Left kidney (tissue), 1 donor: ENCODE measurements at regions not wholly inside any gene's neighbourhood (a gene's known extent, or its start where the extent isn't known, plus 50 kb on each side); places are given as distances from the start of the nearest gene placed in this dataset.
A peak's percentile ranks its signal among the peaks of the same experiment; 100 is the strongest.
"Not testable (repeated sequence)": the region's sequence is repeated elsewhere in the genome, so short reads cannot be mapped to it uniquely, and the experiment has no call there.

Experiments used
- DNase-seq: peaks from one replicate; pipeline ENCODE4 v3.0.0-alpha.2; 2013

DNA sequence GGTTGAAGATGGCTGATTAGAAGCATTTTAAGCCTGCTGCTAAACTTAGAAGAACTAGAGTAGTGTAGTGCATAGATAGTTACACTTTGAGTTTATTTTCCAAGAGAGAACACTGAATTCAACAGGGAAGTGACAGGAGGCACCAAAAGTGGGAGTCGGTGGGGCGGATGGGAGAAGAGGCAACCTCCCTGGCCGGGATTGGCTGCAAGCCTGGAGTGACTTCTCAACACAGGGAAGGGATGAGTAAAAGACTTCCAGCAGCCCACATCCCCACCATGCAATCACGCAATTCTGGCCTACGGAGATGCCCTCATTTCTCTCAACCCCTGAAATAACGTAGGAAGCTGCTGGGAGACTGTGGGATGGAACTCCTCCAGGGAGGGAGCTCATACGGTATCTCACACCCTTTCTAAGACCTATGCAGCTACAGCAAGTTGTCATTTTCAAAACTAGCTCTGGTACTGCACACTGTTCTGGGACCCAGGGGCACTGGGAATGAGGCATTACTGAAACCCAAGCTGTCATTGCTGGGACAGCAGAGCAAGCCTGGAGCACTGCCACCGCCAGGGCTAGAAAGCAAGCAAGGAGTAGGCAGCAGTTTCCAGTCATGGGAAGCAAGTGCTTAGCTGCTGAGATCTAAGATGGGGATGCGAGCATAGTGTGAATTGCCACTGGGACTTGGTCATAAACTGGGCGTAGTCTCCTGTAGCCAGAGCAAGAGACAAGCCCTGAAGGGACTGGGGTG is 331.6 kb upstream of the PTGER4 start:
- DNase-seq = no peak

DNA sequence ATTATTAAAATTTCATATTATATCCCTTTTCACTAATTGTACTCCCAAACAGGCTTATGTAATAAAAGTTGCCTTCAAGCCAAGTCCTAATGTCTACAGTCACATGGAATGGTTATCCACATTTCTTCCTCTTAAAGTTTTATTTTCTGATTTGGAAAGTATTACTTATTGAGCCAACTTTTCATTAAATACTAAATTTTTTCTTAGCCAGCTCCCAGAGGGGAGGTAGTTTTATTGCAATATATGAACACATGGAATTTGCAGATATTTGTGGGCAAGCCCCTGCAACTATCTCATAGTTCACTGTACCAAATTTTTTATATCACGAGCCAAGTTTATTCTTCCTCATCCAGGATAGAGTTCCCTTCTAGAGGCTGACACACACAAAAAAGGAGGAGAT is 332.8 kb upstream of the PTGER4 start:
- DNase-seq = no peak

DNA sequence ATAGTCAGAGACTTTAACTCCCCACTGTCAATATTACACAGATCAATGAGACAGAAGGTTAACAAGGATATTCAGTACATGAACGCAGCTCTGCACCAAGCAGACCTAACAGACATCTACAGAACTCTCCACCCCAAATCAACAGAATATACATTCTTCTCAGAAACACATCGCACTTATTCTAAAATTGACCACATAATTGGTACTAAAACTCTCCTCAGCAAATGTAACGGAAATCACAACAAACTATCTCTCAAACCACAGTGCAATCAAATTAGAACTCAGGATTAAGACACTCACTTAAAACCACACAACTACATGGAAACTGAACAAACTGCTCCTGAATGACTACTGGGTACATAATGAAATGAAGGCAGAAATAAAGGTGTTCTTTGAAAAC is 341.3 kb upstream of the PTGER4 start:
- not testable (repeated sequence) for DNase-seq

DNA sequence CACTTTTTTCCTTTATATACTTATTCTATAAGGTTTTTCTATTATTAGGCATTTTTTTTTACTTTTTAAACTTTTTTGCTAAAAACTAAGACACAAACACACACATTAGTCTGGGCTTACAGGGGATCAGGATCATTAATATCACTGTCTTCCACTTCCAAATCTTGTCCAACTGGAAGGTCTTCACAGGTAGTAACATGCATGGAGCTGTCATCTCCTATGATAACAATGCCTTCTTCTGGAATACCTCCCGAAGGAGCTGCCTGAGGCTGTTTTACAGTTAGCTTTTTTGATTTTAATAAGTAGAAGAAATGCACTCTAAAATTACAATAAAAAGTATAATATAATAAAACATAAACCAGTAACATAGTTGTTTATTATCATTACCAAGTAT is 345.5 kb upstream of the PTGER4 start:
- DNase-seq = no peak

DNA sequence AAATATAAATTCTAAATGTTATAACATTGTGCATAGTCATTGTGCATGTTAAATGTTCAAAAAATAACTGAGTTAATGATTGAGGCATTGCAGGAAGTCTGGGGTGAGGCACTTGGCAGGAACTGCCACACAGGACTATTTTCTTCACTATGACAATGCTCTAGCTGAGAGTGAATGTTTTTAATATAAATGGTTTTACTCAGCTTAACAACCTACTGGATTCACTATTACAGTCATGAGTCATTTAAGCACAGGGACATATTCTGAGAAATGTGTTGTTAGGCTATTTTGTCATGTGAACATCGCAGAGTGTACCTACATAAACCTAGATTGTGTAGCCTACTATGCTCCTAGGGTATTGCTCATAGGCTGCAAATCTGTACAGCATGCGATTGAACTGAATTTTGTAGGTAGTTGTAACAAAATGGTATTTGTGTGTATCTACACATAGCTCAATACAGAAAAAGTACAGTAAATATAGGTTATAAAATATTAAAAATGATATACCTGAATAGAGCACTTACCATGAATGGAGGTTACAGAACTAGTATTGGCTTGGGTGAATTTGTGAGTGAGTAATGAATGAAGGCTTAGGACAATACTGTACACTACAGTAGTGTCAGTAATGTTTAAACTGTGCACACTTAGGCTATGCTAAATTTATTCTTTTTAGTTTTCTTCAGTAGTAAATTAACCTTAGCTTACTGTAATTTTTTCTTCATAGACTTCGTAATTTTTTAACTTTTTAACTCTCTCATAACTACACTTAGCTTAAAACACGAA is 346.1 kb upstream of the PTGER4 start:
- no peak for DNase-seq

DNA sequence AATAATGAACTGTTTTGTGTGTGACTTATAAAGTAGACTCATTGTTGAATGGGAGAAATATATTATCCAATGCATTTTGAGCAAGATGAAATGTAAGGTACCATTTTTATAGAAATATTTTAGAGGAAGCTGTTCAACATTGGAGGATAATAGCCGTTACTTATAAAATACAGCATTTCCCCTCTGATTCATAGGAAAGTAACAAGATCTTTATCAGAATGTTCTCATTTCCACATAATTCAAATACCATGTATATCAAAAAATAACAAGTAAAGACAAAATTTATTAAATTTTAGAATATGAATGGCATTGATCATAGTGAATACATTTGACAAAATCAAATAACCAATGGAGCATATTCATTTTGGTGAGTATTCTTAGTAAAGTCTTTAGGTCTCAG is 346.7 kb upstream of the PTGER4 start:
- DNase-seq = no peak

DNA sequence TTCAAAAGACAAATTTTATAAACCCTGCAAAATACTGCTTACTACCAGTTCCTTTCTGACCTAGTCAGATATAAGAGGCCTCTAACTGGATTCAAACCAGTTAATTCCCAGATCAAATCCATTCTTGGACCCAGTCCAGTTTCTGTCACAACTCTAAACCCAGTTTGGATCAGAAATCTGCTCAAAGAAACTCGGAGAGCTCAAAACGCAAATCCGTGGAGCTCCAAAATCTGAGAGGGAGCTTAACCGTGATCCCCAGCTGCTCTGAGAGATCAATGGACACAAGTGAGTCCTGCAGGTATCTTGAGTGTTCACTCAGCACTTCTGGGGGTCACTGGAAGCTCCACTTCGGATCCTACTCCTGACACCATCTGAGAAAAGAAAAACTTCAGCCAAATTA is 348.1 kb upstream of the PTGER4 start:
- no peak for DNase-seq

DNA sequence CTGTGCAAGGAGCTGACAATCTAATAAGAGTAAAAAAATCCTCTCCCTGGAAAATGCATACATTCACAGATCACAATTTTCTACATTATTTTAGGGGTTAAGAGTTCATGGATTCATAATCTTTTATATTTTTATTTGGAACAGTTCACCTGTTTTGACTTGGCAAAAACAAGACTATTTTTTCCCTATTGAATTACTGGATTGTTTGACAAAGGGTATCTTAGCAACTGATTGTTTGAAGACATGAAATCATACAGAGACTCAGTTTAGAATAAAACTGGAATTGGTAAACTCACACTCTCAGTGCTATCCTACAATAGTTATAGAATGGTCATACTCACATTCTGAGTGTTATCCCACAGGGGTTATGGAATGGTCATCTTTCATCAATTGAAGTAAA is 358.2 kb upstream of the PTGER4 start:
- DNase-seq = no peak

DNA sequence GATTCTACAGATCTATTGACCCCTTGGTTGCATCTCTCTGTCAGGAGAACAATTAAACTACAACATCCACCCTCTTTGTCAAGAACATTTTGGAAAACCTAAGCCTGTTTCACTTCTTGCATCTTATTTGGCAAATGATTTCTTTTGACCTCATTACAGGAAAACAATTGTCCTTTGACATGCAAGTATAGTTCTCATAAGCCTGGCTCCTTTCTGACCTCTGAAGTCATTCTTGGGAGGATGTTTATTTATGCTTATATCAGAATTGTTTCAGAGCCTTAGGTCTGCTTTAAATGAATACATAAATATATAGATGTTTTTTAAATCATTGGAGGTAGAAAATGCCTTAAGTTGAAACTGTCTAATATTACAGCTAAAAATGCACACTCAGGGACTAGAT is 361.3 kb upstream of the PTGER4 start:
- DNase-seq = no peak

DNA sequence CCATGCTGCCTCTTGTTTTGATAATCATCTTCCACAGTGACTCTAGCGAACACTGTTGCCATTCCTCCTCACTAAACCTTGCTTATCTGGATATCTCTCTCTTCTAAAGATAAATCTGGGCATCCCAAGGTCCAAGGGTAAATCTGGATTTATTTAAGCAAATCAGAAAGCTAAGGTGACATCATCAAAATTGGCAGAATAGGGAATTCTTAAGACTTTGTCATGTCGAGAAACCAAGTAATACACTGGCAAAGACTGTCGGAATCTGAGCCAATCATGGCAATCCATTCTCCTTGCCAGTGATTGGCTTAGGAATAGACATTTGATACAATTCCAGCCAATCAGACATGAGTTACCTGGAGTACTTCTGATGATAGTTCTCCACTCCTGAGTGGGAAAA is 362.7 kb upstream of the PTGER4 start:
- no peak for DNase-seq

DNA sequence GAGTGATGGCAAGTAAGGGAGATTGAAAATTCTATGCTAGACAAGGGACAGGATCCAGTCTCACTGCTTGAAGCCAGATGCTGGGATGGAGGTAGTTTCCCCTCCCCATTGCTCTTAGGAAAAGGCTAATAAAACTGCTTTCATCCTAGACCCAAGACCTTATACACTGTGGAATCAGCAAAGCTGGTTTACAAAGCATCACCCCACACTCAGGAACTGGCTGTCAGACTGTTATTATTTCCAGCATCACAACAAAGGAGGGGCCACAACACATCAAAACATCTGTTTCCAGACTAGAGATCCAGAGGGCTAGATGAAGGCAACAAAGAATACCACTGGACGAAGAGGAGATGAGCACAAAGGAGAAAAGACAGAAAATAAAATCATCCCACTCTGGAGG is 364.6 kb upstream of the PTGER4 start:
- DNase-seq = no peak

DNA sequence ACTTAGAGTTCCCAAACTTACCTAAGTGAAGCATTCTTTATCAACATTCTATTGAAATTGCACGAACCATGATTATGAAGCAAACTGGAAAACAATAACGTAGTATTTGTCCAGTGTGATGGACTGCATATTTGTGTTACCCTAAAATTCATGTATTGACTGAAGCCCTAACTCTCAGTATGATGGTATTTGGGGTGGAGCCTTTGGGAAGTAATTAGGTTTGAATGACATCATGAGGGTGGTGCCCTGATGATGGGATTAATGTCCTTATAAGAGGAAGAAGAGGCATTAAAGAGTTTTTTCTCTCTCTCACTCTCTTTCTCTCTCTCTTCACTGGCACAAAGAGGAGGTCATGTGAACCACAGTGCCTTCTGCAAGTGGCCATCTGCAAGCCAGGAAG is 365.4 kb upstream of the PTGER4 start:
- DNase-seq = no peak

DNA sequence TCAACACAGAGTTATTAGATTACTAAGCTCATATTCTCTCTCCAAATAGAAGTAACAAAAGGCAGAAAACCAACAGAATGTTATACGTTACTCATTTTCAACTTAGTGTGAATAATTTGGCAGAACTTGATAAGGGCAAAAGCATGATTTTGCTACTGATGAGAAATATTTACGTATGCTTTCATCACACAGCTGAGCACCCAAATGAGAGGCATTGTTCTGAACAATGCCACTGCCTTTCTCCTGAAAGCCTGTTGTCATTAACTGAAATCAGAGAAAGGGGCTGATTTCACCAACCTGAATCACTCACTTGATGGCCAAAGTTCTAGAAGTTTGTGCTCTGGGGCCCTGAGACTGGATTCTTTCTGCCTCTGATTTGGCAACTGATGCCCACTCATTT is 367.5 kb upstream of the PTGER4 start:
- DNase-seq = no peak

DNA sequence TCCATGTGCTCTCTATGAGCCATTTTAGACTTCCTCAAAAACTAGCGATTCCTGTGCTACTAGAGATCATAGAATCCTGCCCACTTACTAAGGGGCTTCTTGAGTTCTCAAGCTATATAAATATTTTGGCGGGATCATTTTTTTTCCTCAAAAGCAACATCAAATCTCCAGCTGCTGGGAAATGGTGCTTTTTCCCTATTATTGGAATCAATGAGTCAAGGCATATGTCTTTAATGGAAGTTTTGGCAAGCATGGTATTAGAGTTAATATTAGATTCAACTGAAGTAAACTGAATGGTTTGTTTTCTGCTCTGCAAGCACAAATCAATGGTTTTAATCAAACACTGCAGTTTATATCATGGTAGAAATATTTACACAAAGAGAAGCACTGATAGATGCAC is 369.9 kb upstream of the PTGER4 start:
- no peak for DNase-seq

DNA sequence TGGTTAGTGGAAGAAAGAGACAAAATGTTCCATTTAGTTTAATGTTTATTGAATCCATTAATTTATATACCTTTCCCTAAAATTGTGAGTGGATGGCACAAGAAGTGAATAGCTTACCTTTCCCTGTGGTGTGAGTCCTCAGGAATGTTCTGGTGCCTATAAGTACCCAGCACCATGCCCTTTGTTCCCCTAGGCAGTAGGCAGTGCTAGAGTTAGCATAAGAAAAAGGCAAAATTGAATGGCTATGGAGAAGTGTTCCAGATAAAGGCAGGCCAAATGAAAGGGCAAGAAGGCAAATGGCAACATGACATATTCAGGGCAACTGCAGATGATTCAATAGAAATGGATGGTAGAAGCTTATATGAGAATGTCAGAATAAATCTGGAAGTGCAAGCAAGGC is 370.8 kb upstream of the PTGER4 start:
- DNase-seq = no peak

DNA sequence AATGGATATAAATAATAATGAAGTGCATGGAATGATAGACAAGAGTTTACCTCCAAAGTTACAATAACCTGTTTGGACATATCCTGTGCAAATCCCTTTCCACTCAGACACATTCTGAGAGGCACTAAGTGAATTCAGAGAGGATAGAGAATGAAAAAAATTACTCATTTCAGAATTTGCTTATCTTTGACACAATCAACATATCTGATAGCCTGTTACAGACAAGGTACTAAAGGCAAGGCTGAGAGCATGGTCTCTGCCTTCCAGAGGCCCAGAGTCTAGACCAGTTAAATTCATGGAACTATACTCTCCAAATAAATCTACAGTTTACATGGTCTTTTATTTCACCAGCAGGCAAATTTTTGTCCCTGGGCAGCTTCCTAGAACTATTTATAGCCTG is 371.8 kb upstream of the PTGER4 start:
- no peak for DNase-seq

DNA sequence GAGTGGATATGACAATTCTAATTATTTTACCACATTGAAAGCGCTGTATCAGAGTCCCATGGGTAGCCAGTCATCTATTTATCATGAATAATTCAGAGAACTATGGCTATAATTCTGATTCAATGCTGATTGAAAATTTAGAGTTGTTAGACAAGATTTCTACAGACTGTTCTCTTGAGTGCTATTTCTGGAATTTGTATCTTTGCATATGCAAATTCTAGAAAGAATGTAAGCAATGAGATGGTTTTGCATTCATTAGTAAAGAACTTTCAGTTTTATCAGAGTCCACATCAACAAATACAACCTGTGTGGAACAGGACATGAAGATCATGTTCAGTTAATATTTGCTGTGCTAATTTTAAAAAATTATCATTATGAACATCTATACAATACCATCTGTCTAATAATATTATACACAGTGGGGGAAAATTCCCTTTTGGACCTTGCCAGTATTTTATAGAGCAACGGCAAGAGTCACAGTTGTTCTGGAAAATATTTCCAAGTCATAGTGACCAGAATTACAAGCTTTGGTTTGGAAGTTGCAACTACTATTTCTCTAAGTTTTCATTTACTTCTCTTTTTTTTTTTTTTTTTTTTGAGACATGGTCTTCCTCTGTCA is 372.7 kb upstream of the PTGER4 start:
- DNase-seq = no peak

DNA sequence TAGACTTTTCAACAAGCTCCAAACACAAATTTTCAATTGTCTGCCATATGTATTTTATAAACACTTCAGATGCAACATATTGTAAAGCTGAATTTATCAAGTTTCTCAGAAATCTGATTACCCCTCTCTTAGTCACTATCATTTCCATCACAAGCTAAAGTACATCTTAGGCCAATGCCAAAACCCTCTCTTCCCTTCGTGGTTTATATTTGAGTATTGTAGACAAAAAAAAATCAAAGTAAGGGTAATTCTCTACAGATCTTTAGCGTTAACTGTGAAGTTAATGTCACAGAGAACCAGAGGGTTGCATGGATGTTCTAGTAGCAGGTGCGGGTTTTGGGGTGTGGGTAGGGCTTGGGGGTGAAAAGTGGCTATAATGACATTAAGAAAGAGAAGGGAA is 387.7 kb upstream of the PTGER4 start:
- no peak for DNase-seq

DNA sequence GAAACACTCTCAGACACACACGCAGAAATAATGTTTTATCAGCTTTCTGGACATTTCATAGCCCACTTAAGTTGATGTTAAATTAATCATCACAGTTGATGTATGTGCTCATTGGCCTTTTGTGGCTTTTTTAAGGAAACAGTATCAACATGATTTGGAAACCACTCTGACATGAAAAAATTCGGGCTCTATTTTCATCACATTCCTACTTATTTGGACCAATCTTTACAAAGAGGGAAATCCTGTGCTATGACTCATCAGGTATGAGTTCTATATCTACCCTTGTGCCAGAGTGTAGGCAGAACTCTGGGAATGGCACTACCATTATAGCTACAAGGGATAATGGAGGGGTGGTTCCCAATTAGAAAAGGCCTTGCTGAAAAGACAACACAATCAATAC is 388.4 kb upstream of the PTGER4 start:
- DNase-seq = no peak

DNA sequence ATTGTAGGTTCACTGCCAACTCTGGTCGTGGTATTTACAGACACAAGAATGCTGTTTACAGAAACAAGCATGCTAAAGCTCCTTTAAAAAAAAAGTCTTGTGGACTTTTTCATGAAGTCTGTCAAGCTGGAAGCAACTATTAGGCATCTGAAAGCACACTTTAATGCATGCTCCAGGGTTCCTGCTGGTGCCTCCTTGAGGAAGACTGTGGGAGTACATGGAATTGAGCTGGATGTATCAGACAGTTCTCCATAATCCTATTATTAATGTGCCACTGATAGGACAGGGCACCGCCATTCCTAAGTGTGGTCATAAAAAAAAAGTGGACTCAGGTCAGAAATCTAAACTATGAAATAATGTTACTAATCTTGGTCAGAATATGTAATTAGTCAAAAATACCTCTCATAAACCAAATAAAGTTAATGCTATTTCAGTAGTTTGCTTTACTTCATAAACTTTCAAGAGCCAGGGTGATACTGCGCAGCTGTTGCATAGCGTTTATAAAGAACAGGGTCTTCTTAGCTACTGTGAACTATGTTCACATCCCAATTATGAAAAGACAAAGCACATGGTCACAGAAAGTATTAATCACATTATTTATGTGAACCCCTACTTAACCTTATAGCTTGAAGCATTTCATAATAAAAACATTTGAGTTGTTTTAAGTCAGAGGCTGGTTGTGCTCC is 390.8 kb upstream of the PTGER4 start:
- DNase-seq = peak; percentile 49

DNA sequence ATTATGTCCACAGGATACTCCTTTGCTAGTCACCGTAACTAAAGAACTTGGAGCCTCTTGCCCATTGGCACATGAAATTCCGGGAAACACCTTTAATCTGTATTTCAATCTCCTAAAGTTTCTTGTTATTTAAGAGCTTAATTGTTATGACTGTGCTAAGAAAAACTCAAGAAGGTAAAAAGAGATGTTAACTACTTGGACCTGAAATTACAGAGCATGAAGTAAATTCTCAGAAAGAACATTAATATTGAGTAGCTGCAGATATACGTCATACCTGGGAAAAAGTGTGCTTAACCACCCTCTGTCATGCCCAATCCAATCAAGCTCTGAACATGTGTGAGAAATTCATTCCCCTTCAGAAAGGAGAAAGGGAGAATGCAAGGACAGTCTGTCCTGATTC is 394.9 kb upstream of the PTGER4 start:
- no peak for DNase-seq

DNA sequence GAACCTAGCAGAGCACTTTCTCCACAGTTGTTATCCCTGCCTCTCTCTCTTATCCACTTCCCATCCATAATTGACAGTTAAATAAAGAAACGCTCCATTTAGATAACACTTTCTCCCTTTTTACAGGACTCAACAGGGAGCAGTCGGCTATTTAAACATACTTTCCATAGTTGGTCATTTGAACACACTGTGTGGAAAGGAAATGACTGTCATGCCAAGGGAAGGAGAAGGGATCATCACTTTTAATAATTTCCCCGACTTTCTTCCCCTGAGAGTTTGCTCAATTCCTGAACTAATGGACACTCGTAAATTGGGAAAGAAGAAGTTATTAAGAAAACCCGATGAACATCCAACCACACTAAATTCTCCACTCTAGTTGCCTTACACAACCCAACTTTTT is 400.8 kb upstream of the PTGER4 start:
- DNase-seq = no peak
